Pancreas (tissue), 10 donors: ENCODE measurements at regions not wholly inside any gene's neighbourhood (a gene's known extent, or its start where the extent isn't known, plus 50 kb on each side); places are given as distances from the start of the nearest gene placed in this dataset.

Source experiments
- ATAC-seq, 4 donors: fragments of 200-7000 bp; cut with Tn5 transposase; one replicate each; pipeline versions ENCODE4 v1.8.0 to v1.9.1; 2020; ENCODE audit warnings: mild to moderate bottlenecking in 4 of 4, moderate library complexity in 4 of 4
- DNase-seq, 6 donors: peaks; one replicate each; pipeline ENCODE4 v3.0.0-alpha.2; 2020
- FAIRE-seq: peaks from 2 replicates; lab custom pipeline; 2012; peaks lifted over from hg19 to GRCh38; lab: Jason Lieb, UNC
- H3K27ac ChIP-seq, 4 donors: fragments of 200-600 bp; sonication (generic); 1 replicate in 3 of 4; 2 replicates in 1 of 4; pipeline versions ENCODE4 v1.5.0 to v1.8.0; 2020
- H3K27me3 ChIP-seq, 4 donors: fragments of 200-600 bp; one replicate each; pipeline ENCODE4 v1.8.0; 2021
- H3K36me3 ChIP-seq, 3 donors: fragments of 200-600 bp; sonication (generic) in 1 of 3; one replicate each; pipeline versions ENCODE4 v1.5.0 to v1.8.0; 2020 to 2021
- H3K4me1 ChIP-seq, 3 donors: fragments of 200-600 bp; one replicate each; pipeline ENCODE4 v1.8.0; 2021
- H3K4me3 ChIP-seq, 4 donors: fragments of 200-600 bp; sonication (generic) in 2 of 4; one replicate each; pipeline versions ENCODE4 v1.5.0 to v1.8.0; 2020 to 2021
- H3K9me3 ChIP-seq, 4 donors: fragments of 200-600 bp; one replicate each; pipeline ENCODE4 v1.8.0; 2021
- WGBS, 2 donors: extraction: QIAGEN DNeasy Blood & Tissue Kit; methylation state at CpG; one replicate each; pipeline ENCODE4 v1.1.7; 2013; 5-methylcytosine and 5-hydroxymethylcytosine counted together
- intact Hi-C, 3 donors: fragments of 100-400 bp; cut with DNase I; formaldehyde crosslinking; loops; one replicate each; pipeline versions ENCODE4 v1.11.1 to v1.14.2; 2022
- TF ChIP-seq, protein P1 (sequence below), 4 donors: fragments of 200-600 bp; sonication (generic) in 3 of 4; IDR thresholded peaks; one replicate each; pipeline versions ENCODE4 v1.5.0 to v1.8.0; 2021; ENCODE audit warnings: antibody characterized with exemption in 4 of 4
- donor health status: healthy with polysubstance abuse.
- donor health status: DM: no; HTN: no; CAD: no; lungs with moderate emphysema.
- donor health status: DM: no; HTN: no; CAD: no.
- donor health status: control.
- donor health status: control.
- donor health status: Bipolar disorder and iron deficiency.
- donor health status: DM: yes; HTN: yes; CAD: no.
- donor health status: DM: no; HTN: no; CAD: no.
- donor health status: DM: no; HTN: no; CAD: no.
- donor health status: DM: yes; HTN: yes; CAD: no.

DNA sequence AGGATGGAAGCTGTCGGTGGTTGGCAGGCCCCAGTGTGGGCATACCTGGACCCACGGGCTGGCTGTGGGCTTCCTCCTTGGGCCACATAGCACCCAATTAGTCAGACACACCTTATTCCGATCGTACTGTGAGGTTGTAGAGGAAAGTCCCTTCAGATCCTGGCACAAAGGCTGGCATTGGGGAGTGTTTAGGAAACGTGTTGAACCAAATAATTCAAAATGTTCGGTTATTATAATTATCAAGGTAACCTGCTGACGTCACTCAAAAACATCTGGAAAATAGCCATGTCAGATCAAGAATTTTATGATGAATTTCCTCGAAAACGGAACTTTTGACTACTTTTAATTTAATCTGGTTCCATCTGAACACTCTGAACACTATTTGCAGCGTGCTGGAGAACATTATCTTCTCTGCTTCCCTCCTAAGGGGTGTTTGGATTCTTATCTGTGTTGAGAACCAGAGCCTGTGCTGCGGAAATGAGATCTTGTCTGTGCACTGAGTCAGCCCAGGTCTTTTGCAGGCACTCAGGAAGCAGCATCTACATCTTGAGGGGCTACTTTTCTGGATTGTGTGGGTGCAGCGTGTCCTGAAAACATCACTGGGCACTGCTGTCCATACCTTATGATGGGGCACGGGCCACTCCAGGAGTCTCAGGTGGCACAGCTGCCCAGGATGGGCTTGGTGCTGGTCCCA is 100.3 kb downstream of the SLC25A47 start:
- FAIRE-seq = no peak

DNA sequence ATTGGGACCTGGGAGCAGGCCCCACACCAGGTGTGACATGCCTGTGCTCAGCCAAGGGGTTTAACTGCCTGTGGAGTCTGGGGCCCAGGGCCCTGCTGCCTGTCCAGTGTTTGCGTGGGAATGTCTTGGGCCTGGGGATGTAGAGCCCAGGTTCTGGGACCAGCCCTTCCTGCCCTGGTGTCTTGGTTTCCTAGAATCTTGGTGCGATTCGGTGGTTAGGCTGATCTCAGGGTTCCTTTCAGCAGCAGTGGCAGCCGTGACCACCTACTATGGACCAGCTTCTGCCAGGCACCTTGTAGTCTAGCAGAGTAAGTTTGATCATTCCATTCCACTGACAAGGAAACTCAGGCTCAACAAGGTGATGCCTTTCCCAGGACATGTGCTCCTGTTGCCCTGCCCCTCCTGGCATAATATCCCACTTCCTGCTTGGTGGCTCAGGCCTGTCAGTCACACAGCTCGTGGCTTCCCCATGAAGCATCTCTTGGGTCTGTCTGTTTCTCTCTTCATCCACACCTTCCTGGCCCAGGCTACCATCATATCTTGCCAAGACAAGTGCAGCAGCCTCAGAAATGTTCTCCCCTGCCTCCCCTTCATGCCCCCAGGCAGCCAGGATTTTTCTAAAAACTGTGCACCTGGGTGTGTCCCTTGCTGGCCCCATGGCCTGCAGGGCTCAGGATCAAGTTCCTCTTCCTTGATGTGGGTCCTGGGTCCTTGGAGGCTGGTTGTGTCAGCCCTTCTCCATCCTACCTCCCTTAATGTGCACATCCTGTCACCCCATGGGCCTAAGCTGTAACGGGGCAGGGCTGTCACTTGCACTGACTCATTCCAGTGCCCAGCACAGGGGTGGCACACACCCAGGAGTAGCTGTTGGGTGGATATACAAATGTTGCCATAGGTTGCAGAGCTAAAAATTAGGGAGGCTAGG is 101.6 kb downstream of the SLC25A47 start:
- Histone ChIP-seq H3K4me1 (peaks cover 0 to 4% (median 0%) of the 10 kb centered on the region in 3 donors), H3K36me3 (no peaks in the 10 kb centered on the region), H3K27me3 (no peaks in the 10 kb centered on the region), H3K9me3 (no peaks in the 10 kb centered on the region), H3K27ac (no peak overlapping the region), H3K4me3 (no peak overlapping the region)
- FAIRE-seq (no peak), ATAC-seq (peak; percentile 58 to 84 (median 62)), DNase-seq (peak in 2 of 6 donors; percentile 8 to 34)
- 78 to 81% methylated on average over 6 of the region's 6 CpGs for whole genome bisulfite sequencing, 2 donors
- intact Hi-C loops = loop anchor here in 1 of 3 donors (5.0 kb wide), 1 partner anchor 228 kb away; no protein-coding TSS in a partner anchor
- TF ChIP-seq, protein P1, sequence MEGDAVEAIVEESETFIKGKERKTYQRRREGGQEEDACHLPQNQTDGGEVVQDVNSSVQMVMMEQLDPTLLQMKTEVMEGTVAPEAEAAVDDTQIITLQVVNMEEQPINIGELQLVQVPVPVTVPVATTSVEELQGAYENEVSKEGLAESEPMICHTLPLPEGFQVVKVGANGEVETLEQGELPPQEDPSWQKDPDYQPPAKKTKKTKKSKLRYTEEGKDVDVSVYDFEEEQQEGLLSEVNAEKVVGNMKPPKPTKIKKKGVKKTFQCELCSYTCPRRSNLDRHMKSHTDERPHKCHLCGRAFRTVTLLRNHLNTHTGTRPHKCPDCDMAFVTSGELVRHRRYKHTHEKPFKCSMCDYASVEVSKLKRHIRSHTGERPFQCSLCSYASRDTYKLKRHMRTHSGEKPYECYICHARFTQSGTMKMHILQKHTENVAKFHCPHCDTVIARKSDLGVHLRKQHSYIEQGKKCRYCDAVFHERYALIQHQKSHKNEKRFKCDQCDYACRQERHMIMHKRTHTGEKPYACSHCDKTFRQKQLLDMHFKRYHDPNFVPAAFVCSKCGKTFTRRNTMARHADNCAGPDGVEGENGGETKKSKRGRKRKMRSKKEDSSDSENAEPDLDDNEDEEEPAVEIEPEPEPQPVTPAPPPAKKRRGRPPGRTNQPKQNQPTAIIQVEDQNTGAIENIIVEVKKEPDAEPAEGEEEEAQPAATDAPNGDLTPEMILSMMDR (IDR thresholded peaks at IDR 0.05) = no peak

More for the DNA sequence above, 100.3 kb downstream of the SLC25A47 start:
- no peak for DNase-seq
- TF ChIP-seq, protein P1 (IDR thresholded peaks at IDR 0.05) = no peak
- intact Hi-C loops = no loop called here
- Histone ChIP-seq H3K4me1 (no peaks in the 10 kb centered on the region), H3K36me3 (no peaks in the 10 kb centered on the region), H3K27ac (no peak overlapping the region), H3K9me3 (no peaks in the 10 kb centered on the region), H3K4me3 (no peak overlapping the region), H3K27me3 (no peaks in the 10 kb centered on the region)
- ATAC-seq = peak in 1 of 4 donors; percentile 29
- WGBS, 2 donors = 82 to 84% methylated on average over 13 of the region's 13 CpGs

DNA sequence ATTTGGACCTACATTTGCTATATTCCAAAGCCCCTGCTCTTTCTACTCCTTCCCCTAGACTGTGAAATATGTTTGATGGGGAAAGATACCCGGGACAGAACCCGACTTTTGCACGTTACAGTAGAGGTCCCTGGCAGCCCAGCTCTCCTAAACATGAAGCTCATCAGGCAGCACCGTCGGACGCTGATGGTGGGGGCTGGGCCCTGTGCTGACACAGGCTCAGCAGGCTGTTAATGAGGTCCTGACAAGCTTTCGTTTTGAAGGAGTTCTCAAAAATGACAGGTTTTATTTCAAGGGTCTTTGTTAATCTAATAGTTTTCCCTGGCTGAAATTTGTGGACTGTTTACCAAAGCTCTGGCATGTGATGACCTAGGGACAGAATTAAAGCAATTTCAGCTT is 102.3 kb downstream of the SLC25A47 start:
- Histone ChIP-seq H3K4me3 (no peak overlapping the region), H3K36me3 (no peaks in the 10 kb centered on the region), H3K27ac (no peak overlapping the region), H3K4me1 (peaks cover 0 to 4% (median 0%) of the 10 kb centered on the region in 3 donors), H3K9me3 (no peaks in the 10 kb centered on the region), H3K27me3 (no peaks in the 10 kb centered on the region)
- ATAC-seq (no peak), FAIRE-seq (no peak), DNase-seq (peak in 1 of 6 donors; percentile 28)
- WGBS, 2 donors = 78 to 86% methylated on average over 7 of the region's 7 CpGs
- TF ChIP-seq, protein P1 (IDR thresholded peaks at IDR 0.05) = no peak
- intact Hi-C loops = loop anchor here in 1 of 3 donors (5.0 kb wide), 1 partner anchor 227 kb away; no protein-coding TSS in a partner anchor

DNA sequence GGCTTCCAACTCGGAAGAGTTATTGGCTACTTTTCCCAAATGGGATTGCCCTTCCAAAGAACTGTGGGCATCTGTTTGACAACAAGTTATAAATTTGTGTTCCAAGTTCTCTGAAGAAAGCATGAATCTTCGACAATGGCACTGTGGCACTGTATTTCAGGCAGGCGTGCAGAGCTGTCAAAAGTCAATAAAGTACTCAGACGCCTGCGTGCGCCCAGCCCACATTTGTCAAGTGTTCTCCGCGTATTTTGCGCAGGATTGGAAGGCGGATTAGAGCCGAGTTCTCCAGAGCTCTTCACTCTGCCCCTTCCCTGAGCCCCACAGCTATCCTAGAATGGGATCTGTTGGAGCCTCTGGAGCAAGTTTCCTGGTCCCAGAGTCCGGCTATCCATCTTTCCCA is 103.2 kb downstream of the SLC25A47 start:
- H3K9me3 ChIP-seq = no peaks in the 10 kb centered on the region

More for the DNA sequence above, 103.2 kb downstream of the SLC25A47 start:
- ATAC-seq = no peak
- WGBS, 2 donors = 93 to 95% methylated on average over 12 of the region's 12 CpGs
- no peak overlapping the region for H3K27ac ChIP-seq
- no peak for FAIRE-seq
- no peaks in the 10 kb centered on the region for H3K27me3 ChIP-seq
- no peaks in the 10 kb centered on the region for H3K36me3 ChIP-seq
- no peak overlapping the region for H3K4me3 ChIP-seq
- peak in 2 of 6 donors; percentile 1 to 36 for DNase-seq
- intact Hi-C loops = loop anchor here in 1 of 3 donors (5.0 kb wide), 1 partner anchor 226 kb away; no protein-coding TSS in a partner anchor
- TF ChIP-seq, protein P1 (IDR thresholded peaks at IDR 0.05) = no peak
- peaks cover 0 to 4% (median 0%) of the 10 kb centered on the region in 3 donors for H3K4me1 ChIP-seq
